CMK (cell line): ENCODE measurements at regions not wholly inside any gene's neighbourhood (a gene's known extent, or its start where the extent isn't known, plus 50 kb on each side); places are given as distances from the start of the nearest gene placed in this dataset.
A peak's percentile ranks its signal among the peaks of the same experiment; 100 is the strongest.
"Not testable (repeated sequence)": the region's sequence is repeated elsewhere in the genome, so short reads cannot be mapped to it uniquely, and the experiment has no call there.

ENCODE experiments used
- DNase-seq: peaks from one replicate; pipeline ENCODE4 v3.0.0-alpha.2; 2010; ENCODE audit warnings: low read depth

GRCh38 chr5:8720506-8720905 lies 825.4 kb downstream of the SEMA5A start:
- no peak for DNase-seq

DNA sequence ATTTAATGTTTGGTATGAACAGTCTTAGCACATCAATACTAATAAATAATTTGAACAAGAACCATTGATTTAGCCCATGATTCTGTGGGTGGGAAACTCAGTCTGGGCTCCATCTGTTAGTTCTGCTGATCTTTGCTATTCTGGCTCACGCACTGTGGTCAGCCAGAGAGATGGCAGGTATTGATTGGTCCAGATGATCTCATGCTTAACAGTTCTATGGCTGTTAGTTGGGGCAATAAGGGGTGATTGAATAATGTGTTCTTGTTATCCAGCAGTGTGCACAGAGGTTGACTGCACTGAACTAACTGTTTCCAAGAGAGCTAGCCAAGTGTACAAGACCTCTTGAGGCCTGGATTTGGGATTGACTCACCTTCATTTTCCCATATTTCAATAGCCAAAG lies 824.3 kb downstream of the SEMA5A start:
- DNase-seq, result no peak

GRCh38 chr5:8726383-8727036 lies 819.4 kb downstream of the SEMA5A start:
- no peak for DNase-seq

GRCh38 chr5:8727396-8727795 lies 818.5 kb downstream of the SEMA5A start:
- DNase-seq, result no peak

- DNase-seq, result no peak
These were observed 816.4 kb downstream of the SEMA5A start for GRCh38 chr5:8729437-8729836.

- DNase-seq, result no peak
These were observed 815.7 kb downstream of the SEMA5A start for GRCh38 chr5:8730194-8730593.

- DNase-seq, result not testable (repeated sequence)
These were observed 814.8 kb downstream of the SEMA5A start for GRCh38 chr5:8731110-8731509.

GRCh38 chr5:8740595-8740994 lies 805.3 kb downstream of the SEMA5A start:
- no peak for DNase-seq

DNA sequence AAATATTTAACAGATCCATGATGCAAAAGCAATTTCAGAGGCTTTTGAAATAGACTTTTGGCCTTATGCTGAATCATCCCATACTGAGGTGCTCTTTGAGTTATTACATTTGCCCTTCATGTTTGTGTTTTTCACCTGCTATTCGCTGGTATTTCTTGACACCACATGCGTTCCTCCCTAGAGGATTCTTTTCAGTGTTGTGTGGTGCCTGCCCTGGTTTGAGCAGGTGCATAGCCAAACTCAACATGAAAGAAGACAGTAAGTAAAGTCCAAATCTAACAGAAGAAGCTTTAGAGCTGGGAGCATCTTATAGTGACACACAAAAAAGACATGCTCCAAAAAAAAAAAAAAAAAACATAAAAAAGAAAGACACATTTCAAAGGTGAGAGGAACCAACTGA lies 796.3 kb downstream of the SEMA5A start:
- DNase-seq, result no peak

DNA sequence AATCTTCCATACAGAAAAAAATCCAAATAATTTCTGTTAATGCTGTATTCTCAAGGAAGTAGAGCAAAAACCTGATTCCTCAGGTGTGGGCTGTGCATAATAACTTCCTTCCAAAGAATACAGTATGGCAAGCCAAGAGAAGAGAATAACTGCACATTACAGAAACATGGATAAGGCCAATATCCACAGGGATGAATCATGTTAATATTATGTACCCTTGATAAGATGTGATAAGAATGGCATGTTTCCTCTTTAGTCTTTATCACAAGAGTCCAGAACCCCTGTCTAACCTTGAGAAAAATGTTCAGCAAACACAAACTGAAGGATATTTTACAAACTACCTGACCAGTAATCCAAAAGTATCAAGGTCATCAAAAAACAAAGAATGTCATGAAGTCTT lies 795.8 kb downstream of the SEMA5A start:
- DNase-seq, result no peak

DNA sequence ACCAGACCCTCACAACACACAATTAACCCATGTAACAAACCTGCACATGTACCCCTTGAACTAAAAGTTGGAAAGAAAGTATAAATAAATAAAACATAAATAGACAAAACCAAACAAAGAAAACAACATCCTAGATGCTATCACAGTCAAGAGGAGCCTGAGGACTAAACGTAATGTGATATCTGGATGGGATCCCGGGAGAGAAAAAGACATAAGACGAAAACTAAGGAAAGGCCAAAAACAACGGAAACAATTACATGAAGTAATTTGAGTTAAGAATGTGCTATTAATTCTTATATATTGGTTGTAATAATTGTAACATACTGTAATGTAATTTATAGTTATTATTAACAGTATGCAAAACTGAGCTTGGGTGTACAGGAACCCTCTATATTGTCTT lies 793.9 kb downstream of the SEMA5A start:
- no peak for DNase-seq

DNA sequence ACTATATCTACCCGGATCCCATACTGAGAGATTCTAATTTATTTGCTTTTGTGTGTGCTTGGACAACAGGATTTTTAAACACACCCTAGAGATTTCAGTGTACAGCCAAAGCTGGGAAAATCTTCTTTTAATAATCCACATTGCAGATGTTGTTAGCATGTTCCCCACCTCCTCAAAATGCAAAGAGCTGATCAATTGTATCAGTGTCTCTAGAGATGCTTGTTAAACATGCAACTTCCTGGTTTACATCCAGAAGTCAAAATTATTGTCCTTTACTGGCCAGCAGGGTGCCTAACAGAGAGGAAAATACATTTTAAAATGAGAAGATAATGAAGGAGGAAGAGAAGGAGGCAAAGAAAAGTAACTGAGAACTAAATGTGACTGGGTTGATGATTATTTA lies 793.3 kb downstream of the SEMA5A start:
- no peak for DNase-seq

DNA sequence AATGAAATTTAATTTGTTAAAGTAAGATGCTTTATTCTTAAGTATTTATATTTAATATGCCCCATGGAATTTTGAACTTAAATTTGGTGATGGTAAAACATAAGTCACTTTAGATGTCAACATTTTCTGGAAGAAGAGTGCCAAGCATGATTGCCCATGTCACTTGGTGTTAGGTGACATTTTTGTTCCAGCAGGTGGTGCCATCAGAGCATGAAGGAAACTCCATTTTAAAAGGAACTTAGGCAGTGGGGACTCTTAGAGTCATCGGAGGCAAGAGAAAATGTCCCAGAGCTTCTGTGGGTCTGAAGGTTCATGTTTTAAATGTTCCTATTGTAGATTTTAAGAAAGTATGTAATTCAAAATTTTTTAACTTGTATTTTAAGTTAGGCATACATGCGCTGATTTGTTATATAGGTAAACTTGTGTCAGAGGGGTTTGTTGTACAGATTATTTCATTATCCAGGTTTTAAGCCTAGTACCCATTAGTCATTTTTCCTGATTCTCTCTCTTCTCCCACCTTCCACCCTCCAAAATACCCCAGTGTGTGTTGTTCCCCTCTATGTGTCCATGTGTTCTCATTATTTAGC lies 789.3 kb downstream of the SEMA5A start:
- peak; percentile 2 for DNase-seq

- no peak for DNase-seq
These were observed 780.0 kb downstream of the SEMA5A start for GRCh38 chr5:8765886-8766285.

GRCh38 chr5:8766448-8766847 lies 779.4 kb downstream of the SEMA5A start:
- no peak for DNase-seq

DNA sequence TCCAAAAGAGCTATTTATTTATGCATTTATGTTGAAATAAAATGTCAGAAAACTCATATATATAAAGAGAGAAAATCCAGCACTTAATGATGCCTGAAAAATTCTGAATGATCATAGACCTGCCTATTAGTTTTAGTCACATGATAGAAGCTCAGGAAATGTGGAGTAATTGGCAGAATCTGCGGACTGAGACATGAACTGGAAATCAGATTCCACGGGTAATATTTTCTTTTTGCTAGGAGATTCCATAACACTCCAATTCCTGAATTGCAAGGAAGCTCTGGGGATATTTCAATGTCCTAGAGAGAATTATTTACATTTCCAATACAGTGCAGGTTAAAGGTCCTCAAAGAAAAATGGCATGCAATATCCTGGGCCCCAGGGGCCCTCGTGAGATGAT lies 778.8 kb downstream of the SEMA5A start:
- DNase-seq, result no peak

- no peak for DNase-seq
These were observed 778.1 kb downstream of the SEMA5A start for GRCh38 chr5:8767746-8768145.

GRCh38 chr5:8769631-8770030 lies 776.2 kb downstream of the SEMA5A start:
- DNase-seq, result no peak

DNA sequence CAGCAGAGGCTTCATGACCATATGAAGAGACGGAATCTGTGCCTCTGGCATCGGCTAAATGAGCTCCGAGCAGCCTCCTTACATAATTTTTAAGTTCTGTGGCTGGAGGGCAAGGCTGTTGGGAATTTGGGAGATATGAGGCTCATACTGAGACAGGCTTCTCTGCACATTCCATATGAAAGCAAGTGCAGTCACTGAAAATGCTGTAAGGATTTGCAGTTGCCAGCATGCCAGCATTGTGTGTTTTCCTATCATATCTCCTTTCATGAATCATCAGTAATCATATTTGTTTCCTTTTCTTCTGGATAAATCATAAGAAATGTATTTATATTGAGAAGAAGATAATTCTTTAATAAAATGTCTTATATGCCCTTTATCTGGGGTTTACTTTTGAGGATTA lies 775.4 kb downstream of the SEMA5A start:
- no peak for DNase-seq

- DNase-seq, result no peak
These were observed 772.7 kb downstream of the SEMA5A start for GRCh38 chr5:8773046-8773615.

- DNase-seq, result no peak
These were observed 761.2 kb downstream of the SEMA5A start for GRCh38 chr5:8784692-8785091.

DNA sequence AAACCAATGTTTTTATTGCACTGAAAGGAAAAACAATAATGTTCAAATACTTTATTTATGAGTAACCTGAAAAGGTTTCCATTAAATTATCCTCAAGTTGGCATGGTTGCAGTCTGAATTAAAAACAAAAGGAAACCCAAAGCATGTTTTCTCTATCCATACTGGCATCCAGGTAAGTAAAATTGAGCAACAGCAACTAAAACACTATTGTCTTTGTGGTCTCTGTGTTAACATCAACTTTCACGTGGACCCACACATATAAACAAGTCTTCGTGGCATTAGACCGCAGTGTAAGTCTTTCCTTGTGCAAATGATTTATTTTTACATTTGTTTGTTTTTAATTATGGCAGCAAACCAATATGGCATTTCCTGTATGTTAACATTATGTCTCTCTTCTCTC lies 757.6 kb downstream of the SEMA5A start:
- DNase-seq, result no peak

DNA sequence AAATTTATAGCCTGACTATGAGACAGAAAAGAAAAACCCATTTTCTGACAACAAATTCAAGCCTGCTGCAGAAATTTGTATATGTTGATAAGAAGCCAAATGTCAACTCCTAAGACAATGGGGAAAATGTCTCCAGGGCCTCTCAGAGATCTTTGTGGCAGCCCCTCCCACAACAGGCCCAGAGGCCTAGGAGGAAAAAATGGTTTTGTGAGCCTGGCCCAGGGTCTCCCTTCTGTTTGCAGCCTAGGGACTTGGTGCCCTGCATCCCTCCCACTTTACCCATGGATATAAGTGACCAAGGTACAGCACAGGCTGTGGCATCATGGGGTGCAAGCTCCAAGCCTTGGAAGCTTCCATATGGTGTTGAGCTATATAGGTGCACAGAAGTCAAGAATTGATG lies 740.2 kb downstream of the SEMA5A start:
- DNase-seq, result no peak

DNA sequence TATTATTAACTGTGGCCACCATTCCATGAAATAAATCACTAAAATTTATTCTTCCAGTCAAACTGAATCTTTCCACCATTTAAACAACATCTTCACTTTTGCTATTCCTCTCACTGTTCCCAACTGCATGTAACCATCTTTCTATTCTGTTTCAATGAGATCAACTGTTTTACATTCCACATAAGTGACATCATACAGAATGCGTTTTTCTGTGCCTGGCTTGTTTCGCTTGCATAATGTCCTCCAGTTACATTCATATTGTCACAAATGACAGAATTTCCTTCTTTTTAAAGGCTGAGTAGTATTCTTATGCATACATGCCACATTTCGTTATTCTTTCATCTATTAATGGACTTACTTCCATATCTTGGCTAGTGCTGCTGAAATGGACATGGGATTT lies 738.2 kb downstream of the SEMA5A start:
- DNase-seq, result no peak
